ENCODE measurements at regions not wholly inside any gene's neighbourhood (a gene's known extent, or its start where the extent isn't known, plus 50 kb on each side); places are given as distances from the start of the nearest gene placed in this dataset.

GRCh38 chr15:99918072-99918471, 184.8 kb upstream of the LYSMD4 start:
- no peak overlapping the region for H2AFZ ChIP-seq (ENCODE audit: low read length)
- POLR2A ChIA-PET (ENCODE audit: partially characterized antibody): interaction anchor here (0.9 kb wide), 1 partner anchor 10 kb away, joined by 3 read pairs; no protein-coding TSS in a partner anchor
- H3K36me3 ChIP-seq (ENCODE audit: control insufficient read depth in 2 of 4, insufficient read depth in 4 of 4, low read length in 3 of 4): no peaks in the 10 kb centered on the region
- H4K20me1 ChIP-seq (replicated peaks in 1 of 2; ENCODE audit: control insufficient read depth in 1 of 2, insufficient read depth in 2 of 2, low read length in 2 of 2): no peaks in the 10 kb centered on the region
- no peak overlapping the region for H2AK5ac ChIP-seq (ENCODE audit: low read depth, low read length)
- no peak overlapping the region for H3K18ac ChIP-seq (ENCODE audit: extremely low read depth, low read length)
- H3K79me2 ChIP-seq (ENCODE audit: control insufficient read depth in 1 of 2, insufficient read depth in 2 of 2, low read length in 2 of 2): no peaks in the 10 kb centered on the region
- no peak overlapping the region for H3K4me3 ChIP-seq (ENCODE audit: extremely low read depth in 1 of 4, insufficient read depth in 2 of 4, low read depth in 3 of 4, low read length in 4 of 4)
- DNase-seq (ENCODE audit: low read depth in 1 of 2, low spot score in 2 of 2): no peak
- no peak overlapping the region for H2BK5ac ChIP-seq (ENCODE audit: low read depth, low read length)
- H2BK15ac ChIP-seq (ENCODE audit: low read length): no peak overlapping the region
- H4K91ac ChIP-seq (replicated peaks; ENCODE audit: insufficient read length, low read length): no peak overlapping the region
- CTCF ChIA-PET (ENCODE audit: partially characterized antibody): interaction anchor here (1.0 to 1.1 kb wide), 3 partner anchors 9 to 420 kb away, joined by 3 to 6 read pairs (median 4); no protein-coding TSS in a partner anchor
- H3K9ac ChIP-seq (replicated peaks in 1 of 4; ENCODE audit: extremely low read depth in 1 of 4, low read depth in 3 of 4, low read length in 3 of 4): no peak overlapping the region
- no peak overlapping the region for H3K14ac ChIP-seq (ENCODE audit: insufficient read length)
- H3K4ac ChIP-seq (replicated peaks; ENCODE audit: insufficient read length, low read depth, low read length): no peak overlapping the region
- no peak overlapping the region for H3K56ac ChIP-seq (replicated peaks; ENCODE audit: insufficient read length, low read depth, low read length)
- H2BK12ac ChIP-seq (ENCODE audit: low read depth, low read length): no peak overlapping the region
- no peaks in the 10 kb centered on the region; a peak in 1 of 7 replicates for H3K27me3 ChIP-seq (replicated peaks in 1 of 4; ENCODE audit: control insufficient read depth in 3 of 4, extremely low read depth in 1 of 4, insufficient read depth in 3 of 4, low read length in 3 of 4)
- H3K23ac ChIP-seq (ENCODE audit: insufficient read length): no peak overlapping the region
- H3K4me1 ChIP-seq (replicated peaks in 1 of 4; ENCODE audit: control insufficient read depth in 3 of 4, insufficient read depth in 4 of 4, low read length in 3 of 4): no peaks in the 10 kb centered on the region
- no peak overlapping the region for H2BK120ac ChIP-seq (replicated peaks; ENCODE audit: low read depth, low read length)
- H4K5ac ChIP-seq (ENCODE audit: insufficient read length, low read depth, low read length): no peak overlapping the region
- H3K79me1 ChIP-seq (ENCODE audit: low read depth, low read length): no peaks in the 10 kb centered on the region
- H3K9me3 ChIP-seq (ENCODE audit: insufficient read depth in 2 of 2, low read depth in 1 of 2, low read length in 1 of 2): no peaks in the 10 kb centered on the region
- no peak for FAIRE-seq
- H2BK20ac ChIP-seq (ENCODE audit: low read length): no peak overlapping the region
- no peak overlapping the region for H3K27ac ChIP-seq (ENCODE audit: low read depth, low read length)
- TF ChIP-seq CHD1 (IDR thresholded peaks at IDR 0.05; ENCODE audit: low read depth, low read length) (no peak), RNF2 (IDR thresholded peaks at IDR 0.05; ENCODE audit: borderline replicate concordance, low read depth, low read length, missing control alignments, poor library complexity, severe bottlenecking) (no peak), MAX (IDR thresholded peaks at IDR 0.05) (no peak), EZH2 (IDR thresholded peaks at IDR 0.05; ENCODE audit: low read depth, low read length, severe bottlenecking) (no peak), CREB1 (IDR thresholded peaks at IDR 0.05) (no peak), FOSL1 (IDR thresholded peaks at IDR 0.05; ENCODE audit: insufficient read depth, low read depth, low read length) (no peak), MAFK (IDR thresholded peaks at IDR 0.05; ENCODE audit: low read depth, low read length) (no peak), TAF7 (optimal IDR thresholded peaks at IDR 0.05; ENCODE audit: borderline replicate concordance, low read depth, low read length) (no peak)
- H4K8ac ChIP-seq (ENCODE audit: extremely low read depth, insufficient read depth, low read length): no peak overlapping the region
- 95% methylated on average over 7 of the region's 9 CpGs; no CpG with 5 or more reads in 1 of the 2 experiments for WGBS, 2 experiments (ENCODE audit: extremely low coverage in 1 of 2, insufficient coverage in 1 of 2, insufficient read length in 1 of 2, insufficient replicate concordance in 2 of 2, low coverage in 1 of 2, low lambda C conversion rate in 2 of 2, missing lambda C conversion rate in 1 of 2)
- H3K23me2 ChIP-seq (ENCODE audit: low read depth, low read length): peaks cover 2% of the 10 kb centered on the region; the same call in 1 of the 2 replicates
- no peak overlapping the region for H3K4me2 ChIP-seq (ENCODE audit: insufficient read depth in 1 of 2, low read depth in 2 of 2, low read length in 2 of 2)
